SK-N-SH (cell line): ENCODE measurements at regions not wholly inside any gene's neighbourhood (a gene's known extent, or its start where the extent isn't known, plus 50 kb on each side); places are given as distances from the start of the nearest gene placed in this dataset.

Experiments
- CTCF ChIA-PET: fragments of 300-600, 350-600 bp; formaldehyde crosslinking; extraction: SDS; loops from one replicate; lab custom pipeline; 2021; lab: Yijun Ruan, JAX
- POLR2A ChIA-PET: fragments of 350-600 bp; sonication (Branson Sonifier 250); formaldehyde crosslinking; extraction: SDS; loops from one replicate; lab custom pipeline; 2020; ENCODE audit warnings: antibody characterized with exemption, inconsistent platforms; lab: Yijun Ruan, JAX
- DNase-seq: peaks from one replicate; pipeline ENCODE4 v3.0.0; 2012
- H2AFZ ChIP-seq: fragments of 200-600 bp; sonication (generic); 2 replicates; pipeline ENCODE4 v1.8.1; 2016; ENCODE audit warnings: antibody characterized with exemption, mild to moderate bottlenecking, low read depth
- H3F3A ChIP-seq: fragments of 200-600 bp; sonication (generic); replicated peaks from 2 replicates; pipeline ENCODE3; 2016; ENCODE audit warnings: antibody characterized with exemption, mild to moderate bottlenecking; ENCODE audit not compliant: insufficient read depth
- H3K27ac ChIP-seq, 2 experiments: fragments of 200-500 bp in 1 of 2; fragments of 200-600 bp in 1 of 2; sonication (Bioruptor generic) in 1 of 2; sonication (generic), shearing (Covaris generic) in 1 of 2; 2 replicates each; pipeline versions ENCODE4 v1.5.1 to v1.6.1; 2014 to 2016; ENCODE audit warnings: low read depth in 2 of 2, inconsistent platforms in 1 of 2, low read length in 1 of 2, mild to moderate bottlenecking in 1 of 2, mixed read lengths in 1 of 2
- H3K27me3 ChIP-seq: fragments of 200-600 bp; sonication (generic), shearing (Covaris generic); 2 replicates; pipeline ENCODE4 v1.6.1; 2016; ENCODE audit warnings: mixed run types; ENCODE audit not compliant: insufficient read depth
- H3K36me3 ChIP-seq, 2 experiments: fragments of 200-500 bp in 1 of 2; fragments of 200-600 bp in 1 of 2; sonication (Bioruptor generic) in 1 of 2; sonication (generic) in 1 of 2; replicated peaks in 1 of 2; 2 replicates each; pipeline versions ENCODE3 to v1.5.1; 2014 to 2016; ENCODE audit warnings: low read length in 1 of 2, mild to moderate bottlenecking in 1 of 2; ENCODE audit not compliant: insufficient read depth in 2 of 2, control insufficient read depth in 1 of 2
- H3K4me1 ChIP-seq, 2 experiments: fragments of 200-500 bp in 1 of 2; fragments of 200-600 bp in 1 of 2; sonication (Bioruptor generic) in 1 of 2; sonication (generic), shearing (Covaris generic) in 1 of 2; 2 replicates each; pipeline versions ENCODE4 v1.5.1 to v1.6.1; 2014 to 2016; ENCODE audit warnings: low read depth in 1 of 2, low read length in 1 of 2, mixed run types in 1 of 2; ENCODE audit not compliant: insufficient read depth in 2 of 2, control insufficient read depth in 1 of 2
- H3K4me2 ChIP-seq: fragments of 200-600 bp; sonication (generic), shearing (Covaris generic); 2 replicates; pipeline ENCODE4 v1.6.1; 2017; ENCODE audit warnings: mixed run types
- H3K4me3 ChIP-seq, 2 experiments: fragments of 200-500 bp in 1 of 2; fragments of 200-600 bp in 1 of 2; sonication (Bioruptor generic) in 1 of 2; sonication (generic), shearing (Covaris generic) in 1 of 2; 2 replicates each; pipeline versions ENCODE4 v1.5.1 to v1.8.1; 2014 to 2016; ENCODE audit warnings: low read depth in 2 of 2, inconsistent platforms in 1 of 2, low read length in 1 of 2, mild to moderate bottlenecking in 1 of 2, mixed read lengths in 1 of 2, moderate library complexity in 1 of 2
- H3K79me2 ChIP-seq: fragments of 200-600 bp; sonication (generic); 2 replicates; pipeline ENCODE4 v1.8.1; 2017; ENCODE audit warnings: mild to moderate bottlenecking; ENCODE audit not compliant: insufficient read depth
- H3K9ac ChIP-seq: fragments of 200-600 bp; sonication (generic); 2 replicates; pipeline ENCODE4 v1.6.1; 2017; ENCODE audit warnings: mixed run types
- H3K9me2 ChIP-seq: fragments of 200-600 bp; sonication (generic); 2 replicates; pipeline ENCODE4 v1.6.1; 2017; ENCODE audit warnings: mixed run types
- H3K9me3 ChIP-seq: fragments of 200-600 bp; sonication (generic); 2 replicates; pipeline ENCODE4 v1.6.1; 2017; ENCODE audit warnings: mixed run types, mild to moderate bottlenecking, moderate library complexity
- H4K20me1 ChIP-seq: fragments of 200-600 bp; sonication (generic); 2 replicates; pipeline ENCODE4 v1.6.1; 2017; ENCODE audit warnings: mild to moderate bottlenecking, mixed run types; ENCODE audit not compliant: insufficient read depth
- FOXJ3 ChIP-seq: sonication (generic); formaldehyde crosslinking; IDR thresholded peaks from 2 replicates; pipeline ENCODE4 v1.5.1; 2020; ENCODE audit warnings: mild to moderate bottlenecking, missing genetic modification reagents
- FOXM1 ChIP-seq: IDR thresholded peaks from 2 replicates; pipeline ENCODE4 v1.4.0; 2012; ENCODE audit warnings: low read depth, mild to moderate bottlenecking
- GABPA ChIP-seq: IDR thresholded peaks from 2 replicates; pipeline ENCODE4 v1.4.0; 2012; ENCODE audit warnings: low read depth, mild to moderate bottlenecking
- IRF3 ChIP-seq: fragments of 150-350 bp; IDR thresholded peaks from 2 replicates; pipeline ENCODE4 v1.6.1; 2016; ENCODE audit warnings: mild to moderate bottlenecking, low read depth, low read length
- MEF2A ChIP-seq: IDR thresholded peaks from 2 replicates; pipeline ENCODE4 v1.4.0; 2012; ENCODE audit warnings: low read depth, borderline replicate concordance
- REST ChIP-seq: IDR thresholded peaks from 2 replicates; pipeline ENCODE4 v1.6.1; 2012; ENCODE audit warnings: mild to moderate bottlenecking, low read depth, low read length, moderate library complexity
- SIN3A ChIP-seq: IDR thresholded peaks from 2 replicates; pipeline ENCODE4 v1.6.1; 2012; ENCODE audit warnings: low read depth, mild to moderate bottlenecking, low read length, moderate library complexity, borderline replicate concordance
- TAF1 ChIP-seq: IDR thresholded peaks from 2 replicates; pipeline ENCODE4 v1.6.1; 2012; ENCODE audit warnings: low read depth, mild to moderate bottlenecking, low read length, moderate library complexity, borderline replicate concordance
- TCF12 ChIP-seq: IDR thresholded peaks from 2 replicates; pipeline ENCODE4 v1.4.0; 2012
- TEAD4 ChIP-seq: IDR thresholded peaks from 2 replicates; pipeline ENCODE4 v1.4.0; 2012; ENCODE audit warnings: mild to moderate bottlenecking, borderline replicate concordance; ENCODE audit not compliant: insufficient read depth
- WGBS: methylation state at CpG from one replicate; pipeline ENCODE4 v1.1.6; 2017; ENCODE audit warnings: low lambda C conversion rate; 5-methylcytosine and 5-hydroxymethylcytosine counted together

- ChIA-PET CTCF (no interaction called here), POLR2A (no interaction called here)
These were observed 178.8 kb downstream of the DSEL start for GRCh38 chr18:67337696-67338095.

GRCh38 chr18:67331857-67332256, 184.7 kb downstream of the DSEL start:
- no peaks in the 10 kb centered on the region for H3K9me2 ChIP-seq
- H3K4me2 ChIP-seq: no peak overlapping the region
- no peaks in the 10 kb centered on the region for H3K79me2 ChIP-seq
- no peak overlapping the region for H3K9ac ChIP-seq
- no peaks in the 10 kb centered on the region; a peak in 1 of 4 replicates for H3K4me1 ChIP-seq
- H3K4me3 ChIP-seq: no peak overlapping the region
- H3F3A ChIP-seq: no peaks in the 10 kb centered on the region
- no peaks in the 10 kb centered on the region for H3K27me3 ChIP-seq
- POLR2A ChIA-PET: no interaction called here
- no peak for DNase-seq
- TF ChIP-seq TAF1 (no peak), TCF12 (no peak), TEAD4 (no peak), GABPA (no peak), IRF3 (no peak), MEF2A (no peak), SIN3A (no peak)
- H2AFZ ChIP-seq: no peak overlapping the region
- H3K27ac ChIP-seq: no peak overlapping the region
- CTCF ChIA-PET: no interaction called here
- H3K36me3 ChIP-seq: no peaks in the 10 kb centered on the region
- no peaks in the 10 kb centered on the region for H4K20me1 ChIP-seq
- 49% methylated on average over 1 of the region's 1 CpG for WGBS
- H3K9me3 ChIP-seq: peaks cover 11% of the 10 kb centered on the region; the same call in 1 of the 2 replicates

More at GRCh38 chr18:67337696-67338095, 178.8 kb downstream of the DSEL start:
- H3F3A ChIP-seq: no peaks in the 10 kb centered on the region
- no peak overlapping the region for H3K9ac ChIP-seq
- no peaks in the 10 kb centered on the region for H3K4me1 ChIP-seq
- 10% methylated on average over 1 of the region's 1 CpG for WGBS
- no peak overlapping the region for H3K4me2 ChIP-seq
- no peaks in the 10 kb centered on the region for H3K79me2 ChIP-seq
- H3K9me2 ChIP-seq: no peaks in the 10 kb centered on the region
- TF ChIP-seq TAF1 (no peak), SIN3A (no peak), REST (no peak), TEAD4 (no peak), FOXJ3 (CRISPR knock-in tag) (no peak), FOXM1 (no peak)
- no peaks in the 10 kb centered on the region for H4K20me1 ChIP-seq
- H3K4me3 ChIP-seq: no peak overlapping the region
- no peaks in the 10 kb centered on the region for H3K27me3 ChIP-seq
- H3K27ac ChIP-seq: no peak overlapping the region
- no peaks in the 10 kb centered on the region for H3K36me3 ChIP-seq
- no peaks in the 10 kb centered on the region for H3K9me3 ChIP-seq
- no peak for DNase-seq
- no peak overlapping the region for H2AFZ ChIP-seq
